ENCODE measurements at regions not wholly inside any gene's neighbourhood (a gene's known extent, or its start where the extent isn't known, plus 50 kb on each side); places are given as distances from the start of the nearest gene placed in this dataset.

DNA sequence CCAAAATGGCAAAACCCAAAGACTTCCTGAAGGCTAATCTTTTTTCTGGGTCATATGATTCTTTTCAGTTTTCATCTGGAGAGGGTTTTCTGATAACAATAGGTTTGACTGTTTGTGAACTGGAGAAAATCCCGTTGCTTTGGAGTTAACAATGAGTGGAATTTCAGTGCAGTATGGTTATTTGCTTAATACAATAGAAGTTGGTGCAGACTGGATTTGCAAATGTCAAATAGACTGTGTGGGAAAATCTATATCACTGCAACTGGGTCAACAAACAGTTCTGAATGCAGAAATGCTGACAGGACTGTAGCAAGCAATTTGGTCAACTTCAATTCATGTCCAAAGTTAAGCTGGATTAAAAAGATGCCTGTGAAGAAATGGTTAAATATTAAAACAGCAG, 267.5 kb upstream of the ARGLU1 start:
- TF ChIP-seq, protein P1, sequence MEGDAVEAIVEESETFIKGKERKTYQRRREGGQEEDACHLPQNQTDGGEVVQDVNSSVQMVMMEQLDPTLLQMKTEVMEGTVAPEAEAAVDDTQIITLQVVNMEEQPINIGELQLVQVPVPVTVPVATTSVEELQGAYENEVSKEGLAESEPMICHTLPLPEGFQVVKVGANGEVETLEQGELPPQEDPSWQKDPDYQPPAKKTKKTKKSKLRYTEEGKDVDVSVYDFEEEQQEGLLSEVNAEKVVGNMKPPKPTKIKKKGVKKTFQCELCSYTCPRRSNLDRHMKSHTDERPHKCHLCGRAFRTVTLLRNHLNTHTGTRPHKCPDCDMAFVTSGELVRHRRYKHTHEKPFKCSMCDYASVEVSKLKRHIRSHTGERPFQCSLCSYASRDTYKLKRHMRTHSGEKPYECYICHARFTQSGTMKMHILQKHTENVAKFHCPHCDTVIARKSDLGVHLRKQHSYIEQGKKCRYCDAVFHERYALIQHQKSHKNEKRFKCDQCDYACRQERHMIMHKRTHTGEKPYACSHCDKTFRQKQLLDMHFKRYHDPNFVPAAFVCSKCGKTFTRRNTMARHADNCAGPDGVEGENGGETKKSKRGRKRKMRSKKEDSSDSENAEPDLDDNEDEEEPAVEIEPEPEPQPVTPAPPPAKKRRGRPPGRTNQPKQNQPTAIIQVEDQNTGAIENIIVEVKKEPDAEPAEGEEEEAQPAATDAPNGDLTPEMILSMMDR (IDR thresholded peaks at IDR 0.05), result no peak
- TF ChIP-seq POLR2A (IDR thresholded peaks at IDR 0.05), result no peak
